Fibroblast of gingiva (primary cell): ENCODE measurements at regions not wholly inside any gene's neighbourhood (a gene's known extent, or its start where the extent isn't known, plus 50 kb on each side); places are given as distances from the start of the nearest gene placed in this dataset.

Experiments
- DNase-seq: peaks from one replicate; pipeline ENCODE4 v3.0.0-alpha.2; 2011; ENCODE audit warnings: low read depth

DNA sequence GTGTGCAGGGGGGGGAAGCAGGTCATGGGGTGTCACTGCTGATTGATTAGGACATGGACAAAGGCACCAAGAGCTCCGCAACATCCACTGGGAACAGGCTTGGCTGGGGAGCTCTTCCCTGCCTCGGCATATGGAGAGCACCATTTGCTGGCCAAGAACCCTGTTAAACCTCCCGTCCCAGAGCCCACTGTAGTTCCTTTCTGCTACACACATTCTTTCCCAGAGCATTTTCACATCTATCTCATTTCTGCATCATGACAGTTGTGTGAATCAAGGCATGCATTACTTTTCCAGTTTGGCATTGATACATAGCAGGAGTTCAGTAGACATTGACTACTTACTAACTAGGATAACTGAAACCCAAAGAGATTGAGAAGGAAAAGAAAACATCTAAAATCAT is 333.4 kb upstream of the B3GAT1 start:
- DNase-seq = no peak

DNA sequence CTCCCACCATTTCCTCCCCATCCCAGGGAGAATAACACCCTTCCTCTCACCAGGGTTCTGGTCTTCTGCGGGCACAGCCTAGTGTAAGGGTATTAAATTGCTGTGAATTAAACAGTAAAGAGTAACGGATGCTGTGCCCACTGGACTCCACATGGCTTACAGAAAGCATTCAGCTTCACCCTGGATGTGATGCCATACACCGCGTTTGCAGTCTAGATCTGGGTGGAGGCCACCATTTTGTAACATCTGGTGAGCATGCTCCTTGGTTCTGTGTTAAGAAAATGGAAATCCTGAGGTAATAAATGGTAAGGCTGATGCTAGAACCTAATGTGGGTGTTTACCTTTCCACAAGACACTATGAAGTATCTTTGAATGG is 331.8 kb upstream of the B3GAT1 start:
- no peak for DNase-seq

DNA sequence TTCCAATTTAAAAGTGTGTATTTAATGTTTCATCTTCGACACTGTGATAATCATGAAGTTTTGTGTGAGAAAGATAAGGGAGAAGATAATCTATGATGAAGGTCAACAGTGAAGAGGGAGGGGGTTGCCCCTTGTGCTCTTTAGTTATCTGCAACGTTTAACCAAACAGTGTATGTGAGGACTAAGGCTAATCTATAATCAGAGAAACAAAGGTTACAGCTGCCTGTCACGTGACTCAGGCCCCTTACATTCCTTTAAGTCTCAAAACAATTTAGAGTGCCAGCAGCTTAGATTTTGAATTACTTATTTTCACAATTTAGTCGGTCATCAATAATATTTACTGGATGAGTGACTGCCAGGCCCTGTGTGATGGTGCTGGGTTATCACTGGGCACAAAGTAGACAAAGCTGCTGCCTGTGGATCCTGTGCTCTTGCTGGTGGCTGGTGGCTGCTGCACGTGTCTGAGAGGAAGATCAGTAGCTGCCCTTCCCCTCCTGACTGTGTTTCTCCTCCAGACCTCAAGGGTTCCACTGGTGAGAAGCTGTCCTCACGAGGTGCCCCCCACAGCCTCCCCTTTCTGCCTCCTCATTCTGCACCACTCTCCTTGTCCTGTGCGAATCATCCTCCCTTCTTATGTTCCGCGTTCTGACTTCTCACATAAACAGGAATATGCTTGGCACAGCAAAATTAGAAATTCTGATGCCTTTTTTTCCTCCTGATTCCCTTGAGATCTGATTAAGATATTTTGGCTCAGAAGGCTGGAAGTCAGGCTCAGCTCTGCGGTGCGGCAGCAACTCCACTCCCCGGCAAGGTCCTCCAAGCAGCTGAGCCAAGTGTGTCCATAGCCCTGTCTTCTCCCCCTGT is 331.1 kb upstream of the B3GAT1 start:
- DNase-seq = no peak

DNA sequence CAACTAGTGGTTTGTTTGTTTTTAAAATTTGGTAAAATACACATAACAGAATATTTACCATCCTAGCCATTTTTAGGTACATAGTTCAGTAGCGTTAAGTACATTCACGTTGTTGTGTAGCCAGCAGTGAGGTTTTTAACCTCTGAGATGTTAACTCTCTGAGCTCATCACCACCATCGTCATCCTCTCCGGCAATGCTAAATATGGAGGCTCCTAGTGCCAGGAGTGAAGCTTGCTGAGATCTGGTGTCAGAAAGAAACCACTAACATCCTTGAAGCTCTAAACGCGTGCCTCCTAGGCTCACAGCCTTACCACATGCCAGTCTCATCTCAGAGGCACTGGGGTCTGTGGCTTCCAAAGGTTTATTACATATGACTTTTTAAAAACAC is 330.2 kb upstream of the B3GAT1 start:
- peak; percentile 8 for DNase-seq

DNA sequence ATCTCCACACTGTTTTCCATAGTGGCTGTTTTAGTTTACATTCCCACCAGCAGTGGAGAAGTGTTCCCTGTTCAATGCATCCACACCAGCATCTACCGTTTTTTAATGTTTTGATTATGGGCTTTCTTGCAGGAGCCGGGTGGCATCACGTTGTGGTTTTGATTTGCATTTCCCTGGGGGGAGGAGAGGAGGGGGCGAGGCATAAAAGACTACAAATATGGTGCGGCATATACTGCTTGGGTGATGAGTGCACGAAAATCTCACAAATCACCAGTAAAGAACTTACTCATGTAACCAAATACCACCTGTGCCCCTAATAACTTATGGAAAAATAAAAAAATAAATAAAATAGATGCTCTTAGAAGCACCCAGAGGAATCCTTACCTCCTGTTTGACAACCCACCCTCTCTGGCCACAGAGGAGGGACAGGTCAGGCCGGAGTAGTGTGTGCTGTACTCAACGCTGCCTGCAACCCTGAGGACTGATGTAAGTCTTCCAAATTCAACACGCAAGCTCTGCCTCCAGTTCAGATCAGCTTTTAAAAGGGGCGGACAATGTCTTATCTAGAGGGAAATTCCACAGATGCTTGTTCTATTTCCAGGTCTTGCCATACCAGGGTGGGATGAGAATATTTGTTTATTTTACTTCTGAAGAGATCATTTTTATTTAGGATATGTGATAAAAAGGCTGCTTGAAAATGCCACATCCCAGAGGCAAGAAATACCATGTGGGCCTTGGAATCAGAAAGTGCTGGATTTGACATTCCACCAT is 329.6 kb upstream of the B3GAT1 start:
- no peak for DNase-seq

DNA sequence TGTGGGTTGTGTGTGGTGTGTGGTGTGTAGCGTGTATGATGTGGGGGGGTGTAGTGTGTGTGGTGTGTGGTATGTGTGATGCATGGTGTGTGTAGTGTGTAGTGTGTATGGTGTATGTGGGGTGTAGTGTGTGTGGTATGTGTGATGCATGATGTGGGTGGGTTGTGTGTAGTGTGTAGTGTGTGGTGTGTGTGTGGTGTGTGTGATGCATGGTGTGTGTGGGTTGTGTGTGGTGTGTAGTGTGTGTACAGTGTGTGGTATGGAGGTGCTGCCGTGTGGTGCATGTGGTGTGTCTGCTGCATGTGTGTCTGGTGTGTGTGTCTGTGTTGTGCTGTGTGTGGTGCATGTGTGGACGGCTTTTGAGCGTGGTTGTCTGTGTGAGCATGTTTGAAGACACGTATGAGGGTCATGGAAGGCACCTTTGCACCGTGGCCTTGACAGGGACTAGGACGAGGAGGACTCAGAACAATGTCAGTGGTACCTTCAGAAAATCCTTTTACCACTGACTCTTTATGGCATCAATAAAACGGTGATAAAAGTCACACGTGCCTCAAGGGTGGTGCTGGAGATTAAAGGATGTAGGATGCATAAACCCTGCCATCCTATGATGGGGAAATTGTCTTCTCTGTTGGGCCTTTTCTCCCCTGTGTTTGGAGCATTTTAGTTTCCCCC is 328.7 kb upstream of the B3GAT1 start:
- DNase-seq = no peak

DNA sequence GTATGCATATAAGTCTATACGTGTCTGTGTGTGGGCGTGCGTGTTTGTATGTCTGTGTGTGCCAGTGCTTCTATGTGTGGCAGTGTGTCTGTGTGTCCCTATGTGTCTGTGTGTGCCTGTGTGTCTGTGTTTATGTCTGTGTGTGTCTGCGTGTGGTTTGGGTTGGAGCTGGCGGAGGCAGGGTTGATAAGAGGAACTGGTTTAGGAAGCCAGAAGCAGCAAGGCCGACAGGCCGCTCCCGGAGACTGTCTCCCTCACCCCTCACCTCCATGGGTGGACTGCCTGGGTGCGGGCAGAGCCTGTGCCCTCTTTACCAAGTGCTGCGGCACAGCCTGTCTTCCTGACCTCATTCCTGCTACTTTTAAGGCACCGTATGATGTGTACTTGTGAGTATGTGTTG is 327.1 kb upstream of the B3GAT1 start:
- DNase-seq = no peak

DNA sequence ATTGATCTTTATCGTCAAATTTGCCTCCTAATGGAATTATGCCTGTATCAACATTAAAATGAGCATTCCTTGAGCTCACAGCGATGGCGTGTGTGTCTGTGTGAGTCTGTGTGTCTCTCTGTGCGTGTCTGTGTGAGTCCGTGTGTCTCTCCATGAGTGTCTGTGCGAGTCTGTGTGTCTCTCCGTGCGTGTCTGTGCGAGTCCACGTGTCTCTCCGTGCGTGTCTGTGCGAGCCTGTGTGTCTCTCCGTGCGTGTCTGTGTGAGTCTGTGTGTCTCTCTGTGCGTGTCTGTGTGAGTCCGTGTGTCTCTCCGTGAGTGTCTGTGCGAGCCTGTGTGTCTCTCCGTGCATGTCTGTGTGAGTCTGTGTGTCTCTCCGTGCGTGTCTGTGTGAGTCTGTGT is 326.5 kb upstream of the B3GAT1 start:
- no peak for DNase-seq

DNA sequence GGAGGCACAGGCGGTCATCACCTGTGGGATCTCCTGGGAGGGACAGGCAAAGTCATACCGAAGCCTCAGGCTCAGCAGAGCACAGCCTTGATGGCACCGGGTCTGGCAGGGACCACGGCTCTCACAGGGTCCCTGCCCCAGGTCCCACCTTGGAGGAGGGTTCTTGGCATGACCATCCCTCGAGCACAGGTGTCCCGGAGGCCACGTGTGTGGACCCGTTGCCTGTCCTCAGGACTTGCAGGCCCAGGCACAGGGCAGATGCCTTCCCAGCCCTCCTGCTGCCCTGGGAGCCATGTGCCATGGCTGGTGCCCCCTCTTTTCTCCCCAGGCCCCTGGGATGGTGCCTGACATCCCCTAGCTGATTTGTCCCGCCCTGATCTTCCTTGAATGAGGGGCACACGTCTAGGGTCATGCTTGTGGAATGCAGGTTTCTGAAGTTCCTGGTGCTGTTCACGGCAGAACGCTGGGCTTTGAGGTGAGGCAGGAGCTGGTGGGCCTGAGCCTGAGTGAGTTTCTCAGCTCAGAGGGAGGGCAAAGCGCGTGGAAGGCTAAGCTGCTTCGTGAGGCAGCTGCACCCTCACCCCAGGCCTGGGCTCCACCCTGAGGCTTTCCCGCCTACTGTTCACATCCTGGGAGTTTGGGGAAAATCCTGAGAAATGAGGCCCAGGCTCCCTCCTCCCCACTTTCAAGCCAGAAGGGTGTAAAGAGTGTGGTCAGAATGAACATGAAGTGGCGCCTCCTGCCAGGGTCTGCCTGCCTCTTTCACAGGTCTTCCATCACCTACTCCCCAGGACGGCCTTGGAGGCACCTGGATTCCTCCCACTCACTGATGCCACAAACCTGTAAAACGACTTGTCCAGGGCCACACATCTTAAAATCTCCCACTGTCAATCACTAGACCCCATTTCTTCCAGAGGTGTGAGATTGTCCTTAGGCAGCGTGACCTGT is 325.8 kb upstream of the B3GAT1 start:
- no peak for DNase-seq

DNA sequence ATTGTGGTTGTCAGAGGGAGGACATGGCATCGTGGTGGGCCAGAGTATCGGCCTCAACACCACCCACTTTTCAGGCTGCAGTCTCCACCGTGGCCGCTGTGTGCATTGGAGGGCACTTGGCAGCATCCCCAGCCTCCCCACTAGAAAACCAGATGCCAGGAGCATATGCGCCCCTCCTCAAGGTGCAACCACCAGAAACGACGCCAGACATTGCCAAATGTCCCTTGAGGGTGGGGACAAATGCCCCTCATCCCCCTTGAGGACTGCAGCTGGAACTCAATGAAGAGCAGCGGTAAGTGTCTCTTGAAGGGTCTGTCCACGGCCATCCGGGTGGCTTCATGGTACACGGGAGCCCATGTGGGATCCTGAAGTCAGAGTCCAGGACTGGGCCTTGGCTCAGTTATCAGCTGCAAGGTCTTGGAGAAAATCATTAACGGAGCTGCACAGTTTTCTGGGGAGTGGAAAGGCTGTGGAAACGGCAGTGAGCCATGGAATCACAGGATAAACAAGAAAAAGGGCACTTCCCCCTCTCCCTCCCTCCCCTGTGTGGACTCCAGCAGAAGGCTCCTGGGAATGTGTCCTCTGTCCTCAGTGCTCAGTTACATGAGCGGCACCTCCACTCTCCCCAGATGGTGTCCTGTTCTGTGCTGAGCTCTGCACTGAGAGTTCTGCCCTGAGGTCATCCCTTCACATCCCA is 324.4 kb upstream of the B3GAT1 start:
- no peak for DNase-seq

DNA sequence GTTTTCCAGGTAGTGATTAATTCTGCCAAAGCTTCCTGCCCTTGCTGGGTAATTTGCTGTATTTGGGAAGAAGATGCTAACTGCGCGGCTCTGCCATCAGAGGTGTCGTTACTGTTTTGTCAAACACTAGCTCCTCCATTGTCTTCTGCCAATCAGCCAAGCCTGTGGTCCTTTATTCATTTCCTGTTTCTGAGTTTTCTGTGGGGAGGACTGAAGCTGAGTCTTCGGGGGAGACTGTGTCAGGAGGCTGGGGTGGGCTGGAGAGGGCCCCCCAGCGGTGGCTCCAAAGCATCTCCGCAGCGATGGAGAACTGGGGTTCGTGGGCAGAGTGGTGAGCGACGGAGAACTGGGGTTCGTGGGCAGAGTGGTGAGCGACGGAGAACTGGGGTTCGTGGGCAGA is 322.9 kb upstream of the B3GAT1 start:
- no peak for DNase-seq

DNA sequence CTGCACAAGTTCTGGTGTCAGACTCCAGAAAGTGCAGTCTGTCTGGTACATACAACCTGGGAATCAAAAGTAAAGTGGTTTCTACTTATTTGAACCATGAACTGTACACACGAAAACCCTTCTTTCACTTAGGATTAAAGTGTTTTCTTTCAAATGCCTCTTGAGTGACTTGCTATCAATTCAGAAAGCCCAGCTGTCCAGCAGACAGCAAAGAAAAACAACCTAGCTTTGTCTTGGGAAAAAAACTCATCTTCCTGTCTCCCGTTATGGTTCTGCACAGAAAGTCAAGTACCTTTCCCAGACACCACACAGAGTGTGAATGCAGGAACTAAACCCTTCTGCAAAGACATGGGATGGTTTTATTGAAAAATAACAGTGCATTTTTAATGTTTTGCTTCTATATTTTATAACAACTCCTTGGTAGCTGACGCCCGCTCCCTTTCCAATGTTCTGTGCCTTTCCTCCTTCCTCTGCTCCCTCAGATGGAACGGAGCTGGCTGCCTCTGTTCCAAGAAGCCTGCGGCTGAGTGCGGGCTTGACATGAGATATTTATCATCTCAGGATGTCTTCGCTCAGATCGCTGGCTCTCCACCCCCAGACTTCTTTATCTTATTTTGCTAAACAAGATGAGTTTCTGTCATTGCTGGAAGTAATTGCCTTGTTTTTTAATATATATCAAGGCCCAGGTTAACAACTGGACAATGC is 322.3 kb upstream of the B3GAT1 start:
- no peak for DNase-seq

DNA sequence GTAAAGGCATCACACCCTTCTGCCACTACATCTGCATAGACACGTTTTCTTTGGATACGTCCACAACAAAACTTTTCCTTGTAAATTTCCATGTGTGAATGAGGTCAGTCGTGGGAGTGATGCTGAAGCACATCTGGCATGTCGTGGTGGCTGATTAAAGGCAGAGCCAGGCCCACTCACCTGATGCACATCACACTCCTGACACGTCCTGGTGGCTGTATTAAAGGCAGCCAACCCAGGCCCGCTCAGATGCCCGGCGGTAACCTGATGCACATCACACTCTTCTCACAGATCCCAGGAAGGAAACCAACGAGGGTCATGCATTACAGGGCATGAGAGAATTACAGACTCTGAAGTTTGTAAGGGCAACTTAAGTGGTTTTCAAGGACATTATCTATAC is 321.6 kb upstream of the B3GAT1 start:
- DNase-seq = no peak

DNA sequence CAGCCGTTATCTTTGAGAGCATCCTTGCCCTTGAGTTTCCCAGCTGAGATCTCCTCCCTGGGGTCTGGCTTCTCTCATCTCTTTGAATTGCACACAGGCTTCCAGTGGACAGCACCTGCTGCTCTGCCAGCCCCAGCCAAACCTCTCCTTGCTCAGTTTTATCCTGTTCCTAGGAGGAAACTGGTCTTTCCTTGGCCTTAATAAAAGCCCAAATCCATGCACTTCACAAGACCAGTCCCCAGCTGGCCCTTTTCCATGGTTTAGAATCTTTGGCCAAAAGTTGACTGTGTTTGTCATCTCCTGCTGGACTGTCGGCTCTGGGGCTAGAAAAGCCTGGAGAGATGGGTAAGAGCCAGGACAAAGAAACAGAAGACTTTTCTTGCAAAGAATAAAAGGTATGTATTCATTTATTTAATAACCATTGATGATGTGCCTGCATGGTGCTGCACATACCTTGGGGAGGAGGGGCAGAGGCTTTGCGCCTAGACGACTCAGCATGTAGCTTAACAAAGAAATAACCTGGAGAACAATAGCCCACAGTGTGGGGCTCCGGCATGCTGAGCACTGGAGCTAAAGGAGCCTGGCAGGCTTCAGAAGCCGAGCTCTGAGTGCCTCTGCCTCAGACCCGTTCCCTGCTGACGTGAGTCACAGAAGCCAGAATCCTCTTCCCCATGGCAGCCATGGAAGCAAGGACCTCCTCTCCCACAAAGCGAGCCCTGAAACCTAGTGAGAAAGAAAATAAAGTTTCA is 319.3 kb upstream of the B3GAT1 start:
- DNase-seq = no peak

DNA sequence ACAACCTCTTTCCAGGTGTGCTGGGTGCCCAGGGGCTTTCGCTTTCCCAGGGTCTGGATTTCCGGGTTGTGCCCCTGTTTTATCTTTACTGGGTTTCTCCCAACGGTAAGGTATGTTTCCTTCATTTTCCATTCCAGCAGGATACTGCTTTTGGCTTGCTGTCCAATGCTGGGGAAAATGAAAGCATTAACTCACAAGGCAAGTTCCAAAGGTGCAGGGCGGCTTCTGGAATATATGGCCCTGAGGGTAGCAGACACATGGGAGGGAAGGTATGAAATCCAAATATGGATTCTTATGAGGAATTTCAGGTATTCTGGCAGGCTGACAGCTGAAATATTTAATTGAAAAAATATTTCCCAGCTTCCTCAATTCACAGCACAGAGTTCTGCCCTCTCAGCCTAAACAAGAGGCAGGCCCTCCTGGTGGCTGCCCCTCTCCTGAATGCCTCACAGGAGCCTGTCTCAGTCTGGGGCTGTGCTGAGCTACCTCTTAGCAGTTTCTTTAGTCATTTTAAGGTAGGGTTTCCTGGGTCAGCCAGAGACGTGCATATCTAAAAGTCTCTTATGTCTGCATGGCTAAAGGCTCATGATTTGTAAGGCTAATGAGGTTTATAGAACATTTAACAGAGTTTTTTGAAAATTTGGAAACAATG is 318.6 kb upstream of the B3GAT1 start:
- DNase-seq = no peak

DNA sequence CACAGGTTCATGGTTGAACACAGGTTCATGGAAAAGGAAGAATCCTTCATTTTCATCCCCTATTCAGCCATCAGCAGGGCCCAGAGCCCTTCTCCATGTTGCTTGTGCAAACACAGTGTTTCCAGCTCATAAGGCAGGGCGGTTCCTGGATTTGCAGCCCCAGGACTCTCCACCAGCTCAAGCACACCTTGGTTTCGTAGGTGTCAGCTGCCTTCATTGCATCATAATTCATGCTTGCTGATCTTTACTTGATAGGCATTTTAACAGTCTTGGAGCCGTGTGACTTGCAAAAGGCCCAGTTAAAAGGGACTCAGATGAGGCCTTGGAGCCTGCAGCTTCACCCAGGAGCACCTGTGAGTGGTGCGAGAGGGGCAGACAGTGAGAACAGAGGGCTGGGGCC is 318.1 kb upstream of the B3GAT1 start:
- no peak for DNase-seq

DNA sequence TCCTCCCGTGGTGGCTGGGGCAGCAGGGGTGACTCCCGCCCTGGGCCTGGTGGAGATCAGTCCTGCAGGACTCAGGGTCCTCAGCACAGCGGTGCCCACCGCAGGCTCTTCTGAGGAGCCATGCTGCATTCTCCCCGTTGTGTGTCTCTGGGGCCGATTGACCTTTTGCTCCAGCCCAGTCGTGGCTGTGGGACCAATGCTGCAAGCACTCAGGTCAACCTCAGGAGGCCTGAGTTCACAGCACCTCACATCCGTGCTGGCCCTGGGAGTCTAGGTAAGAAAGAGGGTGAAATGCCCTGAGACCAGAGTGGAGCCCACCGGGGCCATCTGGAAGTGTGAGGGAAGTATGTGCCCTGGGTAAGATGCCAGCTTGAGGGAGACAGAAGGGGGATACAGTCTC is 316.1 kb upstream of the B3GAT1 start:
- no peak for DNase-seq

DNA sequence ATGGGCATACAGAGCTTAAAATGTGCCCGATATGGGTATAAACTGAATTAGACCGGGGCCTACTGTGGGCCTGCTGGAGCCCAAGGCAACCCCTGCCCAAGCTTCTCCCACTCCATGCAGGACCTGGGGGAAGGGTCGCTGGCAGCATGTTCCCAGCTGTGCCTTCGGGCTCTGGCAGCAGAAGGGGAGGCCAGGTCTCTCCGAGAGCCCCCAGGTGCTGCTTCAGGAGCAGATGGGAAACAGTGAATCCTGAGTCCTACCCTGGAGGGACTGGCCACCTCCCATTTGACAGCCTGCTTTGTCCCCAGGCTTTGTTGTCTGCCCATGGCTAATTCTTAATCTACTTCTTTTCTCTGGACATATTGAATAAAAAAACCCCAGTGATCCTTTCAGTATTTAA is 315.6 kb upstream of the B3GAT1 start:
- DNase-seq = no peak

DNA sequence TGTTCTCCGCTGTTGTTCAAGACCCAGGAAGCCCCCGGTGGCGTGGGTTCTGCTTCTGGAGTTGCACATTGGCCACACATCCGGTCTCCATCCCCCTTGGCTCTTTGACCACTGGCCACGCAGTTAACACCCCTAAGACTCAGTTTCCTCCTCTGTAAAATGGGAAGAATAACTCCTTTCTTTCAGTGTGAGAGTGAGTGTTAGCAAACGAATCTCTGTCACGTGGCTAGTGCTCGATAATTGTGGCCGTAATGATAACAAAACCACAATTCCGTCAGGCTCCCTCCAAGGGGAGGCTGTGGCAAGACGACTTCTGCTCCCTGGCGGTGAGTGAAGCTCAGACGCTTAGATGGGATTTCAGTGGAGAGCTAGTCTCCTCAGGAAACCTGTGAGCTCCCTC is 315.2 kb upstream of the B3GAT1 start:
- DNase-seq = no peak
